NCI-H345 (cell line): ENCODE measurements at regions not wholly inside any gene's neighbourhood (a gene's known extent, or its start where the extent isn't known, plus 50 kb on each side); places are given as distances from the start of the nearest gene placed in this dataset.

Experiments used
- DNase-seq: peaks from one replicate; lab custom pipeline; 2025; lab: John Stamatoyannopoulos, UW

- DNase-seq = peak; percentile 37
These were observed 56.6 kb upstream of the CHRDL1 start for GRCh38 chrX:110852180-110852579.

DNA sequence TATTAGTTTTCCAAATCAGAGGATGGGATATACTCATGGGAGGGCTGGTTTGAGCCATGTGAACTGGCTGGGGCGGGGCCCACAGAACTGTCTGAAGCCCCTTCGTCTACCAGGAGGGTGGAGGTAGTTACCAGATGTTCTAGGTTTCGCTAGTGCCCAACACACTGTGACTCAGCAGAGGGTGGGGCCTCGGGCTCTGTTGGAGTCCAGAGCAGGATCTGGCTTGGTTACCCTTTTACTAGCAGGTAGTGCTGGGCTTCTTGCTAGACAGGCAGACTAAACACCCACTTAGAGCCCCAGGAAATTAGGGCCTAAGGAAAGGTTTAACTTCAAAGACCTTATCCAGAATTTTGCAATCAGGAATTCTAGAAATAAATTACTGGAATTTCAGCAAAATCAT, 56.2 kb upstream of the CHRDL1 start:
- no peak for DNase-seq

GRCh38 chrX:110847334-110847733, 51.7 kb upstream of the CHRDL1 start:
- DNase-seq = peak; percentile 68

DNA sequence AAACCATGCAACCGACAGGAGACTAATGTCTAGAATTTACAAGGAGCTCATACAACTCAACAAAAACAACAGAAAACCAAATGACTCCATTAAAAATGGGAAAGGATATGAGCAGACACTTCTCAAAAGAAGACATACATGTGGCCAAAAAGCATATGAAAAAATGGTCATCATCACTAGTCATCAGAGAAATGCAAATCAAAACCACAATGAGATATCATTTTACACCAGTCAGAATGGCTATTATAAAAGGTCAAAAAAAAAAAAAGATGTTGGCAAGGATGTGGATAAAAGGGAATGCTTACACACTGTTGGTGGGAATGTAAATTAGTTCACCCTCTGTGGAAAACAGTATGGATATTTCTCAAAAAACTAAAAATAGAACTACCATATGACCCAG, 50.5 kb upstream of the CHRDL1 start:
- DNase-seq = no peak
